ENCODE measurements at regions not wholly inside any gene's neighbourhood (a gene's known extent, or its start where the extent isn't known, plus 50 kb on each side); places are given as distances from the start of the nearest gene placed in this dataset.
"Not testable (repeated sequence)": the region's sequence is repeated elsewhere in the genome, so short reads cannot be mapped to it uniquely, and the experiment has no call there.

DNA sequence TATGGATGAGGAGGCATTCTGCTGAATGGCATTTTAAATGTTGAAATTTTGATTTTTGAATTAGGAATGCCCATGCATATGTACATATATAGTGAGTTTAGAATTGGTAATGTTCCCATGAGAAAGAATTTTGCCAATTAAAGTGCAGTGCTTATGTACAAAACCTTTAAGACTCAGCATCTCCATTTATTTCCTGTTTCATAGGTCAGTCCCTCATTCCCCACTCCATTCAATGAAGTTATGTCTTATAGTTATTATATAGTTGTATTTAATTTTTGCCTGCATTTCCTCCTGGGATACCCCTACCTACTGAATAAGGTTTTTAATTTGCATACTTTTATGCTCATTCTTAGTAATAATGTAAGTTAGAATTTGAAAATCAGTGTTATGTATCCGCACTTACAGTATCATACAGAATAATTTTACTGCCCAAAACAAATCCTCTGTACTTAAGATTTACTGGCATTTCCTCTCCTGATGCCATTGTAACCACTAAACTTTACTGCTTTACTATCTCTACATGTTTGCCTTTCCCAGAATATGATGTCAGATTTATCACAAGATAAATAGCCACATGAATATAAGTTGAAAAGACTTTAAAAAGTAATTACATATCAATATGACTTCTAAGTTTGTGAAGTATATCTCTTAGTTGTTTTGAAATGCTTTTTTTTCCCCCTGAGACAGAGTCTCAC is 389.1 kb upstream of the NDN start:
- no peak for DNase-seq (ENCODE audit: low read depth)
- TF ChIP-seq, protein P1, sequence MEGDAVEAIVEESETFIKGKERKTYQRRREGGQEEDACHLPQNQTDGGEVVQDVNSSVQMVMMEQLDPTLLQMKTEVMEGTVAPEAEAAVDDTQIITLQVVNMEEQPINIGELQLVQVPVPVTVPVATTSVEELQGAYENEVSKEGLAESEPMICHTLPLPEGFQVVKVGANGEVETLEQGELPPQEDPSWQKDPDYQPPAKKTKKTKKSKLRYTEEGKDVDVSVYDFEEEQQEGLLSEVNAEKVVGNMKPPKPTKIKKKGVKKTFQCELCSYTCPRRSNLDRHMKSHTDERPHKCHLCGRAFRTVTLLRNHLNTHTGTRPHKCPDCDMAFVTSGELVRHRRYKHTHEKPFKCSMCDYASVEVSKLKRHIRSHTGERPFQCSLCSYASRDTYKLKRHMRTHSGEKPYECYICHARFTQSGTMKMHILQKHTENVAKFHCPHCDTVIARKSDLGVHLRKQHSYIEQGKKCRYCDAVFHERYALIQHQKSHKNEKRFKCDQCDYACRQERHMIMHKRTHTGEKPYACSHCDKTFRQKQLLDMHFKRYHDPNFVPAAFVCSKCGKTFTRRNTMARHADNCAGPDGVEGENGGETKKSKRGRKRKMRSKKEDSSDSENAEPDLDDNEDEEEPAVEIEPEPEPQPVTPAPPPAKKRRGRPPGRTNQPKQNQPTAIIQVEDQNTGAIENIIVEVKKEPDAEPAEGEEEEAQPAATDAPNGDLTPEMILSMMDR (IDR thresholded peaks at IDR 0.05; ENCODE audit: low read depth, low read length): no peak
- TF ChIP-seq POLR2A (IDR thresholded peaks at IDR 0.05; ENCODE audit: extremely low read depth, insufficient read length) (no peak), MYC (IDR thresholded peaks at IDR 0.05; ENCODE audit: low read depth, low read length) (no peak)
- TF ChIP-seq, protein P2, sequence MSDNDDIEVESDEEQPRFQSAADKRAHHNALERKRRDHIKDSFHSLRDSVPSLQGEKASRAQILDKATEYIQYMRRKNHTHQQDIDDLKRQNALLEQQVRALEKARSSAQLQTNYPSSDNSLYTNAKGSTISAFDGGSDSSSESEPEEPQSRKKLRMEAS (IDR thresholded peaks at IDR 0.05; ENCODE audit: low read depth, low read length): no peak
- H3K4me3 ChIP-seq (ENCODE audit: low read depth, low read length): no peak overlapping the region

DNA sequence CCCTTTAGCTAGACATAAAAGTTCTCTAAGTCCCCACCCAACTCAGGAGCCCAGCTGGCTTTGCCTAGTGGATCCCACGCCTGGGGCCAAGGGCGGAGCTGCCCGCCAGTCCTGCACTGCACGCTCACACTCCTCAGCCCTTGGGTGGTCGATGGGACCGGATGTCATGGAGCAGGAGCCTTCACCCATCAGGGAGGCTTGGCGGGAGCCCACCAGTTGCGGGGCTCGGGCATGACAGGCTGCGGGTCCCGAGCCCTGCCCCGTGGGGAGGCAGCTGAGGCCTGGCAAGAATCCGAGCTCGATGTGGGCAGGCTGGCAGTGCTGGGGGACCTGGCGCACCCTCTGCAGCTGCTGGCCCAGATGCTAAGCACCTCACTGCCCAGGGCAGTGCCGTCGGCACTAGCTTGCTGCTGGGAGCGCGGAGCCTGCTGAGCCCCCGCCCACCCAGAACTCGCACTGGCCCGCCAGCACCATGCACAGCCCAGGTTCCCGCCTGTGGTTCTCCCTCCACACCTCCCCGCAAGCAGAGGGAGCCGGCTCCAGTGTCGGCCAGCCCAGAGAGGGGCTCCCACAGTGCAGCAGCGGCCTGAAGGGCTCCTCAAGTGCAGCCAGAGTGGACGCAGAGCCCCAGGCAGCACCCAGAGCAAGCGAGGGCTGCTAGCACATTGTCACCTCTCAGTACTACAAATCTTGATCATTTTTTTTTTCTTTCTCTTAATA is 391.4 kb upstream of the NDN start:
- no peak for DNase-seq (ENCODE audit: low read depth)

DNA sequence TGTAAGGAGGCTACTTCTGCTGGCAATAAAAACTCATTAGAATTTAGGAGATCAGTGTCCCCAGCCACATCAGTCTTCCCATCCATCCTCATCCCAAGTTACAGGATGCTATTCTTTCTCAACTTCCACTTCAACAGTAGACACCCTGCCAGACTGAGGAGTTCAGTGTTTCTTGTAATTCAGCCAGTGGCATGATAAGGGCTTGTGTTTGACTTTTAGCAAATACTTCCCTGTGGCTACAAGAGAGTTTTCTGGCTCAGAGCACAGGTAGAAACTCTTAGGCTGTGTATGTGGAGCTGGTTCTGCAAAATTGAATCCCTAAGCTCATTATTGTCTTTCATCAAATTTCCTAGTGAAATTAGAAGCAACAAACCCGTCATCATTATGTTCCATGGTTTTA is 401.8 kb upstream of the NDN start:
- not testable (repeated sequence) for DNase-seq (ENCODE audit: low read depth); H3K4me3 ChIP-seq (ENCODE audit: low read depth, low read length)

More for the DNA sequence above, 391.4 kb upstream of the NDN start:
- no peak for TF ChIP-seq POLR2A (IDR thresholded peaks at IDR 0.05; ENCODE audit: extremely low read depth, insufficient read length)
- no peak for TF ChIP-seq MYC (IDR thresholded peaks at IDR 0.05; ENCODE audit: low read depth, low read length)
- TF ChIP-seq, protein P2 (IDR thresholded peaks at IDR 0.05; ENCODE audit: low read depth, low read length): no peak
- TF ChIP-seq, protein P1 (IDR thresholded peaks at IDR 0.05; ENCODE audit: low read depth, low read length): no peak
- no peak overlapping the region for H3K4me3 ChIP-seq (ENCODE audit: low read depth, low read length)

DNA sequence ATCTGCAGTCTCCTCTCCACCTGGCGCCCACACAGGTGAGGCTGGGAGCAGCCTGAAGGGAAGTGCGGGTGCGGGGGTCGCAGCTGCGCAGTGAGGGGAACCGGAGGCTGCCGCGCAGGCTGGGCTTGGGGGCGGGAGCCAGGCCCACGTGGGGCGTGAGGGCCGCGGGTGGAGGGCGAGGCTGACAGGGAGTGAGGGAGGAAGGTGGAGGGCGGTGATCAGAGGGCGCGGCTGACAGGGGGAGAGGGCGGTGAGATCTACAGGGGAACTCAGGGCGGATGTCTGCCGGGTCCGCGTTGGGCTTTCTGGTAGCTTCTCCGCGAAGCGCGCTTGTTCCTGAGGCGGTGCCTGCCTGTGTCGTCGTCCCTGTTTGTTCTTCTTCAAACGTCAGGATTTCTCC is 414.4 kb upstream of the NDN start:
- H3K4me3 ChIP-seq (ENCODE audit: low read depth, low read length); DNase-seq (ENCODE audit: low read depth): not testable (repeated sequence)

DNA sequence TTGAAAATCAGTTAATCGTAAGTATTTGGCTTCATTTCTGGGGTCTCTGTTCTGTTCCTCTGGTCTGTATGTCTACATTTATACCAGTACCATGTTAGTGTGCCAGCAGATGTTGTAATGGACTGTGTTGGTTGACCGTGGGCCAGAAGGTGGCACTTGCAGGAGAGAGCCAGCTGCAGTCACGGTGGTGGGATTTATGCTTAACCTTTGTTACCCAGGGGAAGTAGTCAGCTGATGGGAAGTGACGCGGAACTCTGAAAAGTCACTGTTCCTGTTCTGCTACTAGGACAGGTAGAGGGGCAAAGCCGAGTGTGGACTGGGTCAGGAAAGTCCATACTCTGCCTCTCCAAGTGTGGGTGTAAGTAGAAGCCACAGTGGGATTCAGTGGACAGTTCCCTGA is 420.4 kb upstream of the NDN start:
- DNase-seq (ENCODE audit: low read depth): not testable (repeated sequence)

DNA sequence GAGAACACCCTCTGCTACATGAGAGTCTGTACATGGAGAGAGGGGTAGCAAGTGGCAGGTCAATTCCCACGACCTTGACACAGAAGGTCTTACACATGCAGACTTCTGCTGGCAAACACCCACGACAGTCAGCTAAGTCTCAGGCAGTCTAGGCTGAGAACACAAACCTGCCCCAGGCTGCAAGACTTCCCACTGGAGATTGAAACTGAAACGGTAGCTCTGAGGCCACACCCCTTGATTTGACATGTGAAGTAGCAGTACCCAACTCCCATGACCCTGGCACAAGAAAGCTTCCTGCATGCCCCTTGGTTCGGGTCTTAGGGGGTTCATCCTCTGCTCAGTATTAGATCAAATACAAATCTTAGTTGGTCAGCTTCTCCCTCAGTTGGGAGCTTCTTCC is 420.8 kb upstream of the NDN start:
- DNase-seq (ENCODE audit: low read depth); H3K4me3 ChIP-seq (ENCODE audit: low read depth, low read length): not testable (repeated sequence)

More for the DNA sequence above, 420.4 kb upstream of the NDN start:
- H3K4me3 ChIP-seq (ENCODE audit: low read depth, low read length): not testable (repeated sequence)

DNA sequence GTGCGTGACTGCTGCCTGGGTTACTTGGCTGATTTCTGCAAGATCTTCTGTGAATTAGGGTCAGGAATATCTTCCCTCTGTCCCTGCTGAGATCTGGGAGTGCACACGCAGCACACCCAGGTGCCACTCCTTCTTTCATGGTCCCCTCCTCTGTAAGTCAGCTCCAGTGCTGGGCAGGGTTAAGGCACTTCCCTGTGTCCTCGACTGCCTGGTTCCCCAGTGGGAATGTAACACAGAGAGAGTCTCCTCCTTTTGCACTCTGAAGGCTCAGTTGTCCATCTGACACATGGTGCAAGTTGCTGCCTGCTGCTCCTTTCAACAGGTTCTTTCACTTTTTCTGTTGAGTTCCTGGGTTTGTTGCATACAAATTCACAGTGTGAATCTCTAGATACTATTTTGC is 421.2 kb upstream of the NDN start:
- not testable (repeated sequence) for H3K4me3 ChIP-seq (ENCODE audit: low read depth, low read length); DNase-seq (ENCODE audit: low read depth)

DNA sequence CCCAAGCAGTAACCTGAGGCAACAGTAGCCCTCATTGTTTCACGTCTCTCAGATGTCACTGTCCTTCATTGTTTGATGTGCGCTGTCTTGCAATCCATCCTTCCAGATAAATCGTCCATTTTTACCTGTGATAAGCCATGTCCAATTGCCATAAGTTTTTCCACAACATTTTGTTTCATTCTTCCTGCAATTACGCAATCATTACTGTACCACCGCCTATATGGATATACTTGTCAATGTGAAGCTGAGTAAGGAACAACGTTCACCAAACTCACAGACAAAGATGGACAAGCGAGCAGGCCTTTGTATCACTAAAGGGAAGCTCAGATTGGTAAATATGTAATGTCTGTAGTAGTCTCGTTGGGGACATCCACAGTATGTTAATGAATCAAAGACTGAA is 452.5 kb upstream of the NDN start:
- not testable (repeated sequence) for DNase-seq (ENCODE audit: low read depth); H3K4me3 ChIP-seq (ENCODE audit: low read depth, low read length)

DNA sequence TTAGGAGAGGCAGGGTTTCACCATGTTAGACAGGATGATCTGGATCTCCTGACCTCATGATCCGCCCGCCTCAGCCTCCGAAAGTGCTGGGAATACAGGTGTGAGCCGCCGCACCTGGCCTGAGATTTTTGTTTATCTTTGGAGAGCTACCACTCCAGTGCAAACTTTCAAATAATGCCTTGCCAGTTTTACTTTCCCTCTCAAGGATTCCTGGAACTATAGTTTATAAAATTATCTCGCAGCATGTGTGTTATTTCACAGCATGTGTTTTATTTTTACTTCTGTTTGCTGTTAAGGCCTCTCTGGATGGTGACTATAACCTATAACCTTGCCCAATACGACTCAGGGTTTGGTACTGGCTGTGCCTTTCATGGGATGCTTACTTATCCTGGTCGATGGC is 458.0 kb upstream of the NDN start:
- DNase-seq (ENCODE audit: low read depth); H3K4me3 ChIP-seq (ENCODE audit: low read depth, low read length): not testable (repeated sequence)

DNA sequence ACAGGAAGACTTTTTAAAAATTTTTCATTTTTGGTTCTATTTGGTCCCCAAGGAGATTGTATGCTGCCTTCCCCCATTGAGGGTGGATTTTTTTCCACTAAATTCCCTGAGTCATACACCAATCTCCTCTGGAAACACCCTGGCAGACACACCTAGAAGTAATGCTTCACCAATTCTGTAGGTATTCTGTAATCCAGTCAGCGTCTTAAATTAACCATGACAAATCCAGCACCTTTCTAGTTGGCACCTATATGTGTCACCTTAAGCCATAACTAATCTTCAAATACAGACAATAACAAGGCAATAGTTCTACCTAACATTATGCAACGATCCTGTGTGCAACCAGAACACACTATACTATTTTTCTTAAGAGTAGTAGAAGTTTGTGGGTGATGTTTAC is 459.1 kb upstream of the NDN start:
- TF ChIP-seq POLR2A (IDR thresholded peaks at IDR 0.05; ENCODE audit: extremely low read depth, insufficient read length): no peak
- TF ChIP-seq, protein P2 (IDR thresholded peaks at IDR 0.05; ENCODE audit: low read depth, low read length): no peak
- TF ChIP-seq MYC (IDR thresholded peaks at IDR 0.05; ENCODE audit: low read depth, low read length): no peak
- TF ChIP-seq, protein P1 (IDR thresholded peaks at IDR 0.05; ENCODE audit: low read depth, low read length): no peak
- DNase-seq (ENCODE audit: low read depth): no peak
- H3K4me3 ChIP-seq (ENCODE audit: low read depth, low read length): no peak overlapping the region
